Astrocyte (in vitro differentiated cells and primary cell): ENCODE measurements at regions not wholly inside any gene's neighbourhood (a gene's known extent, or its start where the extent isn't known, plus 50 kb on each side); places are given as distances from the start of the nearest gene placed in this dataset.

Source experiments
- CTCF ChIP-seq: IDR thresholded peaks from 2 replicates; pipeline ENCODE4 v1.5.1; 2011; ENCODE audit warnings: low read depth, mild to moderate bottlenecking, inconsistent platforms, low read length, moderate library complexity; ENCODE audit not compliant: insufficient read depth
- EZH2 ChIP-seq: IDR thresholded peaks from 2 replicates; pipeline ENCODE4 v1.6.1; 2012; ENCODE audit warnings: mild to moderate bottlenecking, low read length, inconsistent platforms; ENCODE audit not compliant: insufficient read depth

- TF ChIP-seq CTCF (no peak), EZH2 (no peak)
Observed at GRCh38 chr5:113760486-113760885, 247.0 kb downstream of the YTHDC2 start.
